ENCODE measurements at regions not wholly inside any gene's neighbourhood (a gene's known extent, or its start where the extent isn't known, plus 50 kb on each side); places are given as distances from the start of the nearest gene placed in this dataset.

- Mint-ChIP-seq H3K4me1 (peaks cover 20% of the 10 kb centered on the region), H3K4me3 (no peak overlapping the region), H3K27ac (no peak overlapping the region), H3K27me3 (ENCODE audit: low read depth) (peaks cover 2% of the 10 kb centered on the region), H3K36me3 (no peaks in the 10 kb centered on the region), H3K9me3 (peaks cover 4% of the 10 kb centered on the region)
- DNase-seq (ENCODE audit: low spot score in 2 of 2, unreplicated experiment in 2 of 2), result no peak
- TF ChIP-seq CTCF (IDR thresholded peaks at IDR 0.05; ENCODE audit: unreplicated experiment), result no peak
Observed at GRCh38 chr9:17929506-17929905, 350.6 kb downstream of the SH3GL2 start.

GRCh38 chr9:17930071-17930470, 351.2 kb downstream of the SH3GL2 start:
- Mint-ChIP-seq H3K27me3 (ENCODE audit: low read depth) (peaks cover 2% of the 10 kb centered on the region), H3K4me3 (no peak overlapping the region), H3K36me3 (no peaks in the 10 kb centered on the region), H3K27ac (no peak overlapping the region), H3K4me1 (peaks cover 20% of the 10 kb centered on the region), H3K9me3 (peaks cover 4% of the 10 kb centered on the region)
- DNase-seq (ENCODE audit: low spot score in 2 of 2, unreplicated experiment in 2 of 2), result no peak
- TF ChIP-seq CTCF (IDR thresholded peaks at IDR 0.05; ENCODE audit: unreplicated experiment), result no peak

GRCh38 chr9:17936365-17936764, 357.5 kb downstream of the SH3GL2 start:
- Mint-ChIP-seq H3K27ac (no peak overlapping the region), H3K36me3 (no peaks in the 10 kb centered on the region), H3K4me3 (no peak overlapping the region), H3K4me1 (peaks cover 4% of the 10 kb centered on the region), H3K9me3 (no peaks in the 10 kb centered on the region), H3K27me3 (ENCODE audit: low read depth) (peaks cover 2% of the 10 kb centered on the region)
- no peak for DNase-seq (ENCODE audit: low spot score in 2 of 2, unreplicated experiment in 2 of 2)
- no peak for TF ChIP-seq CTCF (IDR thresholded peaks at IDR 0.05; ENCODE audit: unreplicated experiment)

GRCh38 chr9:17938035-17938655, 359.3 kb downstream of the SH3GL2 start:
- peaks cover 4% of the 10 kb centered on the region for H3K4me1 Mint-ChIP-seq
- DNase-seq (ENCODE audit: low spot score in 2 of 2, unreplicated experiment in 2 of 2), result no peak
- H3K27me3 Mint-ChIP-seq (ENCODE audit: low read depth), result no peaks in the 10 kb centered on the region
- H3K36me3 Mint-ChIP-seq, result no peaks in the 10 kb centered on the region
- H3K27ac Mint-ChIP-seq, result no peak overlapping the region
- H3K9me3 Mint-ChIP-seq, result no peaks in the 10 kb centered on the region
- H3K4me3 Mint-ChIP-seq, result no peak overlapping the region
- no peak for TF ChIP-seq CTCF (IDR thresholded peaks at IDR 0.05; ENCODE audit: unreplicated experiment)

GRCh38 chr9:17942498-17942897, 363.6 kb downstream of the SH3GL2 start:
- Mint-ChIP-seq H3K27me3 (ENCODE audit: low read depth) (no peaks in the 10 kb centered on the region), H3K4me1 (peaks cover 4% of the 10 kb centered on the region), H3K27ac (no peak overlapping the region), H3K9me3 (peaks cover 7% of the 10 kb centered on the region), H3K36me3 (no peaks in the 10 kb centered on the region), H3K4me3 (no peak overlapping the region)
- no peak for DNase-seq (ENCODE audit: low spot score in 2 of 2, unreplicated experiment in 2 of 2)
- TF ChIP-seq CTCF (IDR thresholded peaks at IDR 0.05; ENCODE audit: unreplicated experiment), result no peak

GRCh38 chr9:17955409-17955808, 376.5 kb downstream of the SH3GL2 start:
- H3K36me3 Mint-ChIP-seq, result no peaks in the 10 kb centered on the region
- H3K27me3 Mint-ChIP-seq (ENCODE audit: low read depth), result peaks cover 2% of the 10 kb centered on the region
- no peaks in the 10 kb centered on the region for H3K4me1 Mint-ChIP-seq
- no peak overlapping the region for H3K4me3 Mint-ChIP-seq
- no peaks in the 10 kb centered on the region for H3K9me3 Mint-ChIP-seq
- no peak overlapping the region for H3K27ac Mint-ChIP-seq
- no peak for TF ChIP-seq CTCF (IDR thresholded peaks at IDR 0.05; ENCODE audit: unreplicated experiment)
- DNase-seq (ENCODE audit: low spot score in 2 of 2, unreplicated experiment in 2 of 2), result no peak

All from mesothelial cell of epicardium (in vitro differentiated cells).